Activated CD4-positive, CD25-positive, alpha-beta regulatory T cell treated with anti-CD3 and anti-CD28 coated beads, Interleukin-2, amount 50 U/mL, for 16 hours (primary cell): ENCODE measurements at regions not wholly inside any gene's neighbourhood (a gene's known extent, or its start where the extent isn't known, plus 50 kb on each side); places are given as distances from the start of the nearest gene placed in this dataset.

Source experiments
- DNase-seq: peaks from one replicate; pipeline ENCODE4 v3.0.0-alpha.2; 2020; ENCODE audit warnings: low read depth, low spot score

DNA sequence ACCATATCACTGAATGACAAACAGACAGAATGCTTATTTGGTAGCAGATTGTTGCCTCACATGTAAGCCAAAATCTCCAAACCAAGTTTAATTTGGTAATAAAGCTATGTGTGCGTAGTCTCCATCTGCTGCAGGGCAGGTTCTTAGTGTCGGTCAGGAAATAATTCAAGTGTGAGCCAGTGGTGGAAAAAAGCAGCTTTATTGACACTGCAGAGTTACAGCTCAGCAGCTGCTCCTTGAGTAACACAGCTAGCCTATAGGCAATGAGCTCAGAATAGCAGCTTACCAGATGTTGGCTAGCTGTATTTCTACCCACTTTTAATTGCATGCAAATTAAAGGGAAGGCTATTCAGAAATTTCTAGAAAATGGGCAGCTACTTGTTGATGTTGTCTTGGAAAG lies 757.8 kb upstream of the HS3ST1 start:
- no peak for DNase-seq

DNA sequence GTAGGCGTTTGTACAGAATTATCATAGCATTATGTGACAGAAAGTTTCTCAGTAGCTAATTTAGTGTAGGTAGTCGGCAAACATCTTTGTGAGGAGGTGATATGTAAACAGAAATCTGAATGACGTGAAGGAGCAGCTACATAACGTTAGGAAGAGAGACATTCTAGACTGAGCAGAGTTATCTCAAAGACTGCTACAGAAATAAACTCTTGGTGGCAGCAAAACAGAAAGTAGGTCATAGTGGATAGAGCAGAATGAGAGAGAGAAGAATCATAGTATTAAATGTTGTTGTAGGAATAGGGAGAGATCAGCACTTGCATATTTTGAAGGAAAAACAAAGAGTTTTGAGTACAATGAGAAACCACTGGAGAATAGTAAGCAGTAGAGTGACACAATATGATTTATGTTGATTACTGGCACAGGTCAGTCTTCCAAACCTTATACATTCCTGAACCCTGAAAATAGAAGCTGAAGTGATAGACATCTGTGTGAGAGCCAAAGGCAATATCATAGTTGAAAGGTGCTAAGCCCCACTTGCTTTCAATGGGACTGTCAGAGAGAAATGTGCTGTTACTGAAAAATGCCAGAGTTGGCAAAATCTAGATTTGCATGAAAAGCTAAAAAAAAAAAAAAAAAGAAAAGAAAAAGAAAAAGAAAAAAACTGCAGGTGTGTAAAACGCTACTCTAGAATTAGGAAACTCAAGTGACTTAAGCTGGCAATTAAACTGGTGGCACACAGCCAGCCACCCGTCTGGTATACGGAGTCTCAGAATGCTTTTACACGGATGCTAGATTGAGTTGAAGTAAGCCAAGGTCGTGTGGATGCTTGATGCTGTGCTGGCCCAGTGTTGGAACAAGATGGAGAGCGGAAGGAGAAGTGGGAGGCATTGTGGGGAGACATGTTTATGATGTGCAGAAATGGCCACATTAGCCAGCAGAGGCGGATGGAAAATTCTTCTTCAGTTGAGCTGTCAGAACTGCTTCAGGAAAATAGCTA lies 750.2 kb upstream of the HS3ST1 start:
- no peak for DNase-seq

DNA sequence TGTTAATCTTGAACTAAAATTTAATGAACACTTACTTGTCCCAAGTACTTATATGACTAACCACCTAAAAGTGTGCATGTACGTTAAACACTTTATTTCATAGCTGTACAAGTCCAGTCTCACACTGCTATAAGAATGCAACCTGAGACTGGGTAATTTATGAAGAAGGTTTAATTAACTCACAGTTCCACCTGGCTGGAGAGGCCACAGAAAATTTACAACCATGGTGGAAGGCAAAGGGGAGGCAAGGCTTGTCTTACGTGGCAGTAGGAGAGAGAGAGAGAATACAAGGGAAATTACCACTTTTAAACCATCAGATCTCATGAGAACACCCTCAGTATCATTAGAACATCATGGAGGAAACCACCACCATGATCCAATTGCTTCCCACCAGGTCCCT lies 748.7 kb upstream of the HS3ST1 start:
- no peak for DNase-seq

DNA sequence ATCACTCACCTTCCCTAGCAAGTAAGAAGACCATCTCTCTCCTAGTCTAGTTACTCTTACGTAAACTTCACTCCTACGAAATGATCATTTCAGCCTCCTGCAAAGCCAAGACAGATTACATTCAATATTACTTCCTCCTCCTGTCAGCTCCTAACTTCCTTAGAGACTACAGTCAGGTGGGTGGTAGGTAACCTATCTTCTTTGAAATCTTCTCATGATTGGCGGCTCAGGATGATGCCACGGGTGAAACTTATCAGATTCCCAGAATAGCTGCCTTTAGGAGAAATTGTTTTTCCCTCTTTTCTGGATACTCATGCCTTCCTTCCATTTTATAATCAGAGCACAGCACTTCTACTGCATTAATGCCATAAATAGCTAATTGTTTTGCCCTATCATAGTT lies 744.8 kb upstream of the HS3ST1 start:
- no peak for DNase-seq

DNA sequence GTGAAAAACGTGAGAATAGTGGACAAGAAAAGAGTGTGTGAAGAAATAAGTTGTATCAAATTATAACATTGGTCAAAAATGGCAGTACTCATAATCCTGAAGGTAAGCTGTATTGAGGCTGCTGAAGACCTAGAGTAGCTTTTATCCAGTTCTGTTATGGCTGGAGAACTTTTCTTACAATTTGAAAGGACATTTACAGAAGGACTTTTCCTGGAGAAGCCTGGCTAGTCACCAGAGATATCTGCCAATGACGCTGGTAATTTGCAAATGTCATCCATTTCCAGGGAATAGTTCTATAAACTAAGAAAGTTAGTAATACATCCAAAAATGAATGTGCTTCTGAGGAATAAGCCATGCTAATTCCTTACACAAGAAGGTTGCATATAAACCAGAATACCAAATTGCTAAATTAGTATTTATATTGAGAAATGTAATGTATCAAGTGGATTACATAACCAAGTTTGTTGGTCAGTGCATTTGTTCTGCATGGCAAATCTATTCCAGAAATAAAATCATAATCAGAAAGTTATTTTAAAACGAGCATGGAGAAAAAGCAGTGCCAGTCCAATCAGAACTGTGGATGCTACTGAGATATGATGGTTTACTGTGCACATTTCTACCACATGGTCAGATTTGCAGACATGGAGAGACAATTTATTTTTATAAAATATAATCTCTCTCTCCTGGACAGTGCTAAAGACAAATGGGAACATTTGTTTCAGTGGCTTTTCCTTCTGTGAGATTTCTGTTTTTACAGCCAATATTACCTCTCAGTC lies 743.7 kb upstream of the HS3ST1 start:
- DNase-seq, result no peak

DNA sequence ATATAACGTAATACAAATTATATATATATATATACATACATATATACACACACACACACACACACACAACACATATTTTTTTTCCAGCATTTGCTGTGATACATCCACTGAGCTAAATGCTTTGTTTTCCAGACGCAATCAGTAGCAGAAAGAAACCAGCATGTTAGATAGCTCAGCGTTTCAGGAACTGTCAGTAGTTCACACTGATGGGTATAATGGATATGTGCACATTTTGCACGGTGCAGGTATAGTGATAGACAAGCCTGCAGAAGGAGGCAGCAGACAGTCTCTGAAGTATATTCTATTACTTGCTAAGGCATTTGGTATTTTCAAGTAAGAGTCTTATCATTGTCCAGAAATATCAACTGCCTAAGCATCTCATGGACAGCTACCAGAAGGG lies 741.6 kb upstream of the HS3ST1 start:
- DNase-seq, result no peak

DNA sequence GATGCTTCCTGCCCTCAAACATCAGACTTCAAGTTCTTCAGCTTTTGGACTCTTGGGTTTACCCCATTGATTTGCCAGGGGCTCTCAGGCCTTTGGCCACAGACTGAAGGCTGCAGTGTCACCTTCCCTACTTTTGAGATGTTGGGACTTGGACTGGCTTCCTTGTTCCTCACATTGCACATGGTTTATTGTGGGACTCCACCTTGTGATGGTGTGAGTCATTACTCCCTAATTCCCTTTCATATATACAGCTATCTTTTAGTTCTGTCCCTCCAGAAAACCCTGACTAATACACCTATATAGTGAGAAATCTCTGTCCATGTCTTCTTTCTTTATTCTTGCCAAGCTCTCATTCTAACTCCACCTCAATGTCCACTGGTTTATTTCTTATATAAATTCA lies 736.9 kb upstream of the HS3ST1 start:
- DNase-seq, result no peak

DNA sequence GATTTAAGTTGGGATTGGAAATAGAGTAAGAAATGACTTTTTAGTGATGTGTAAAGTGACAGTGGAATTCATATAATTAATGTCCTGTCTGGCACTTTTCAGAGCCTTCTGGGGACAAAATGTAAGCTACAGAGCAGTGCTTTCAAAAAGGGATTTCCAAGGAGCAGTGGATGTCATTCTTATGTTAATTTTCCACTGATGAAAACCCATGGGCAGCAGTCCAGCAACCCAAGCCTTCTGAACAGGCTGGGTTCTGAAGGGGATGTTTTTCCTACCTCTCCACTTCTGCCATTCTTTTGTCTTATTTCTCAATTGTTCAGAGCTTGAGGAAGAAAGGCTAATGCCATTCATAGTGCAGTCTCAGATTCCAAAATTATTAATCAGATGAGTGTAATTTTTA lies 717.6 kb upstream of the HS3ST1 start:
- no peak for DNase-seq

DNA sequence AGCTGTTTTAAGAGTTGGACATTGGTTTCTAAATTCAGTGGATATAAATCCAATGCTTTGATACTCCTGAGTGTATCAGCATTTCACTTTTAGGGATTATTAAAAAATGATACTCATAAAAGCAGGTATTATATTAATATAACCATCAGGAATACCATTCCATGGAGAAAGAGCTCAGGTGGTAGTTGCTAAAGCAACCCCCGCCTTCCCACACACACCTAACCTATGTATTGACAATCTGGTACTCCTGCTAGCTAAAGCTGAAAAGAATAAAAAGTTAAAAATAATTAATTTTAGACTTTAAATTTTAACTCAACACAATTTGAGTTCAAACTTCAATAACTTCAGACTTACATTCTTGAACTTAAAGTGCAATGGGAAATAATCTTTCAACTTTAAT lies 717.1 kb upstream of the HS3ST1 start:
- DNase-seq, result no peak

DNA sequence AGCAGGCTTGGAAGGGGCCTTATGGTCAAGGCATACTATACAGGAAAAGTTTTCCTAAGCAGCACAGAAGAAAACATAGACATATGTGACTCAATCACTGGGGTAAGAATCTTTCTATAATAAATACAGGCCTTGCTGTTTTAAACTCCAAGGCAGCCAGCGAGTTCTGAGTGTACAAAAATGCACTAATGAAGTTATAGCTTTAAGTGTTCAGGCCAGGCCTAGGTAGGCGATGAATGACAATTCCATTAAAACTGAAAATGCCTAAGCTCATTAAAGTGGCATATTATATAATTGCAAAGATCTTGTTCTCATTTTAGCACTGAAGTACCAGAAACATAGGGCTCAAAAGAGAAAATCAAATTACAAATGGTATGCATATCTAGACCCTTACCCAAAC lies 716.4 kb upstream of the HS3ST1 start:
- DNase-seq, result no peak

DNA sequence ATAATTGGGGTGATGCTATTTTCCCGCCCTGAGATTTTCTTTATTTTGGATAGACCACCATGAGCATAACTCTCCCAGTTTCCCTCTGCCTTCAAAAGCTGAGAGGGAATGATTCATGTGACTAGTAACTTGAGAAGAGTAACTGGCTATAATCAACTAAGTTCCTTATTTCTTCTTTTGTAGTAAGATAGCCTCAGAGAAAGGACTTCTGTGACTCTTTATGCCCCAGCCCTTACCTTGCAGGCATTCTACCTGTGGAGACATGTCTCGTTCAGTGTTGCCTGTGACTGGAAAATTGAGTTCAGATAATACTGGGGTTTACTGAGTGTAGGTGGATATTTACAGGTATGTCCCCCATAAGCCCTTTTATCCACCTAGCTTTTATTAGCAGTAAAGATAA lies 715.4 kb upstream of the HS3ST1 start:
- no peak for DNase-seq

DNA sequence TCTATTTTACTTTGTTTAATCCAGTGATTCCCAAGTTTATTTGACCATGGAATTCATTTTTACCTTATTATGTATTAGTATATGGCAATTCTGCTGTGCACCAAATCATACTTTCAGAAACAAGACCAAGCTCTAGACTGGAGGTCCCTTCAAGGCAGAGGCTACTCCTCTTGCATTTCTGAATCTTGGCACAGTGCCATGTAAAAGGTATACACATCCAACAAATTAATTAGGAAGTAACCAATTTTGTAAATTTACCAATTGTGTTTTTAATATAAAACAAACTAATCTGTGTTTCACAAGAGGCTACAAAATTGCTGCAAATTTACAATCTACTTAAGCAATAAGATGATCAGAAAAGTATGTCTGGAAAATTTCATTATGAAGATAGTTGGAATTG lies 712.2 kb upstream of the HS3ST1 start:
- no peak for DNase-seq

DNA sequence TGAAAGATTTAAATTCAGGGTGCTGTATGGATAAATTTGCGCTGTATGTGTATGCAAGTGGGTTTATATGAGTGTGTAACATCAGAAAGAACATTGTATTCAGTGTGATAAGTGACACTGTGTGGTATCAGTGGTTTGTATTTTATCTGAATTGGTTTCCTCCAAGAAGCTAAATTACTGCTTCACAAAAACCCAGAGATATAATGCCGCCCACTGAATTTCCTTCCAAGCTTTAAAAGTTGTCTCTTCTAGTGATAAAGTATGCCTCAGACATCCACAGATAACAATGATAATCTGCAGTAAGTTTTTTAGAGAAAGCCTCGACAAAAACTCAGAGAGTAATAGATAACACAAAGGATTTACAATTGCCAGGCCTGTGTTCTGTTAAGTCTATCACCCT lies 710.6 kb upstream of the HS3ST1 start:
- DNase-seq, result no peak

DNA sequence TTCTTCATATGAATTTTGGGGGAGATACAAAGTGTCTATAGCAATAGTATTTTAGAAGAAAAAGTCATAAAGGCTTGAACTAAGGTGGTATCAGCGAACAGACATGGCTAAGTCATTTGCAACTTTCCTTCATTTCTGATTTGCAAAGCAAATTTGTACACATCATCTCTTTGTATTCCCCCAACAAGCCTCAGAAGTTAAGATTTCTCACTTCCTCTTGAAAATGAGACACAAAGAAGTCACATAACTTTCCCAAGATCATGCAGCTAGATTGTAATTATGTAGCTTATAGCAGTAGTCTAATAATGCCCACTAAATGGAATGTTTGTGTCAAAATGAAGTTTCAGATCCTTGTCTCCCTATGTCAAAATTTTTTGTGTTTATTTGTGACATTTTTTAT lies 709.8 kb upstream of the HS3ST1 start:
- DNase-seq, result no peak

DNA sequence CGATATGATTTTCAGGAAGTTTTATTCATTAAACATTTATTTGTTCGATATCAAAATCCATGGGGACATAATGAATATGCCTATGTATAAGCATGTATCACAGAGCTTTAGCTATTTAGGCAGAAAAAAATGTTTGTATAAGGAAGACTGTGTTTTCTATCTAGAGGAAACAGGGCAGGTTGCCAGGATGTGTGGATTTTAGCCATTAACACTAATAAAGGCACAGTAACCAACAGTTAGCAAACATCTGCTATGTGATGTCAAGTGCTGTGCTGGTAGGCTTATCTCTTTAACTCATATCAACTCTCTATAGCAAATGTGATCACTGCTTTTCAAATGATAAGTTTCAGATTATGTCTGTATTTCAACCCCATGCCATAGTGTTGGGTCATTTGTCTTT lies 708.9 kb upstream of the HS3ST1 start:
- no peak for DNase-seq

DNA sequence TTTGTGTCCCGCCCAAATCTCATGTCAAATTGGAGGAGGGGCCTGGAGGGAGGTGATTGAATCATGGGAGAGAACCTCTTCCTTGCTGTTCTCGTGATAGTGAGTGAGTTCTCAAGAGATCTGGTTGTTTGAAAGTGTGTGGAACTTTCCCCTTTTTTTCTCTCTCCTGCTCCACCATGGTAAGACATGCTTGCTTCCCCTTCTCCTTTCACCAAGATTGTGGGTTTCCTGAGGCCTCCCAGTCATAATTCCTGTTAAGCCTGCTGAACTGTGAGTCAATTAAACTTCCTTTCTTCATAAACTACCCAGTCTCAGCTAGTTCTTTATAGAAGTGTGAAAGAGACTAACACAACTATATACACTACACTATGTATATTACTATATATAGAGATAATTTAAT lies 697.8 kb upstream of the HS3ST1 start:
- DNase-seq, result no peak

DNA sequence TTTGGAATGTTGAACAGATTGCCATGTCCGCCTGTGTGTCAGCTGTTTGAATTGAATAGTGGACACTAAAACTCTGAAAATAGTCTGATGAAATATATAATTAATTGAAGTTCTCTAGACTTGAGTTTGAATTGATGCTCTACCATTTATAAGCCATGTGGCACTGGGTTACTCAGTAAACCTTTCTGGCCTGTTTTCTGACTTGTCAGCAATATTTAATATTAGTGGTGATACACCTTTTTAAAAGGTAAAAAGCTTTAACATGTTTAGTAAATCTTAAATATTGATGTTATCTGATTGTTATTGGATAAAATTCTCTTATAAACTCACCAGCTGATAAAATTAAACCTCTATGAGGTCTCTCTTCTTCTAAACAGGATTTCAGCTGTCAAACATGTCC lies 695.4 kb upstream of the HS3ST1 start:
- no peak for DNase-seq

DNA sequence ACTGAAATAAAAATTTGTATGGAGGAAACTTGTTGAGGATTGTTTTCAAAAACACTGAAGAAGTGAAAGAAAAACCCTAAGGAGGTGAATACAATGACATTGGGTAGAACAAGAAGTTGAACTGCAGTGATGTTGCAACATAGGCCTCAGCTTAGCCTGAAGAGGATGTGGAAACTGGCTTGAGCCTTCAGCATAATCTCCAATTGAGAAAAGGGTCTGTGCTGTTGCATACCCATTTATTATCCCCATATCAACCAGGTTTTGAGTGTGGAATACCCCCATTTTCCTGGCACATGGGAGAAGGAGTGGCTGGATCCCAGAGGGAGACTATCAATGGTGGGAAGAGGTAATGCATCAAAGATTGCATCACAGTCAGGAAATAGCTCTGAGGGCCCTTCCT lies 695.0 kb upstream of the HS3ST1 start:
- no peak for DNase-seq

DNA sequence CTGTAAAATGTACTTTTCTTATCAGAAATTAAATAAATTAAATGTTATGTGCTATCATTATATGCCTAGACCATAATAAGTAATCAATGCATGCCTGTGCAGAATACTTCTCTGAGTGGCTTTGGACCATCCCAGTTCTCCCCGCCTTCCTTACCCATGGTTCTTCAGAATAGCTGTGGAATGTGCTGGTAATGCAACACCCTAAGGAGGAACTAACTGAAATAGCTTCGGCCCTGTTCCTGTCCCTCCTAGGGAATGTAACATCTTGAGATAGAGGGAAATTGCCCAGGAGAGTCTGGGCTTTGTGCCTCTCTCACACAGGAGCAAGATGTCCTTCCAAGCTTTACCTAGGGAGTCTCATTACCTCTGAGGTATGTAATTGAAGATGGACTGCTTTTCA lies 693.6 kb upstream of the HS3ST1 start:
- DNase-seq, result no peak

DNA sequence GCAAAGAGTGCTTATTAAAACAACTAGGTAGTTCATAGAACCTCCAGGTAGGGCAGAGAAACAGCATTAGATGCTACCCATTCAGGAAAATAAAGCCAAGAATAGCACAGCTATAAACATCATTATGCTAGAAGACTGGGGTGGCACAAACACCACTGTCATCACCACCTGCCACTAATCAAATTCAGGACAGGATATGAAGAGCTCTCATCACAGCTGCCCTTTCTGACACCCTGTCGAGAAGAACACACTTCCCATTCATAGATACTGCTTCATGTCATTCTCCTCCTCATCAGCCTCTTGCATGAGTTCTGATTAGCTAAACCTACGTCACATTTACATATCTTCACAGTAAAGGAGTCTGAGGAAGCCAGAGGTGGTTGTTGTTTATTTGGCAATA lies 692.3 kb upstream of the HS3ST1 start:
- DNase-seq, result no peak

DNA sequence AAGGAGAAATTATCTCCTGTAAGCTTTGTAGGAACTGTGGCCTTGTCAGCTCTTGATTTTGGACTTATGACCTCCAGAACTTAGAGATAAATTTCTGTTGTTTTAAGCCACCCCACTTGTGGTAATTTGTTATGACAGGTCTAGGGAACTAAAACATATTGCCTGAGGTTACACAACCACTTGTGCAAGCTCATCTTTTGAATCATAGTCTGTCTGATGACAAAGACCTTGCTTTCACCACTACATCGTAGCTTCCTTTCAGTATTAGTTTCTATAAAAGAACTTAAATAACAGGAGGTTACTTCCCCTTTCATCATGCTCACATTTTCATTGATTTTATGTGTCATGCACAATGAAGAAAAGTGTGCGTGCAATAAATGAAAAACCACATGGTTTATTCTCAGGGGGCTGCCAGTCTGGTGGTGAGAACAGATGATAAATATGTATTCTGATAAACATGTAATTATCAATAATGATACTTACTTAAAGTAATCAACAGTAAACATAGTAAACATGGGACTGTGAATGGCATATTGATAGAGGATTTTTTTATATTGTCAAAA lies 690.0 kb upstream of the HS3ST1 start:
- DNase-seq, result no peak

DNA sequence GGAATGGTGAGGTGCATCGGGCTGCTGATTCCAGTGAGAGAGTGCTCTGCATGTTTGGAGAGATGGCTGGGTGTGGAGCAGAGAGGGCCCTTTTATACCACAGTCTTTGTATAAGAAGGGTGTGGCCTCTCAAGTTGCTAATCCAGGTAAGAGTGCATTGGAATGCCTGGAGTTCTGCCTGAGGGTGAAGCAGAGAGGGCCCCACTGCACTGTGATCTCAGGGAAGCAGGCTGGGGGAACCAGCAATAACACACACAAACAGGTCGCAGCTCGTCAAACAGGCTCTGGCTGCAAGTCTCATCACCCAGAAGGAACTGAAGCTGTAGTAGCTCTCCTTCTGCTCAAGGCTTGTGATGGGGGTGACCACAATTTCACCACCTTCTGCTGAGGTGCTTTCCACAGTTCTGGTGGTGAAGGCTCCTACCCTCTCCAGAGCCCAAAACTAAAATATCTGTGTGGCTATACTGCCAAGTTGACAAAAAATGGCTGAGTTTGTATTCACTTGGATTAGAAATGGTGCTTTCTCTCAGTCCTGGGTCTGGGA lies 687.4 kb upstream of the HS3ST1 start:
- no peak for DNase-seq
